GM06990 (cell line): ENCODE measurements at regions not wholly inside any gene's neighbourhood (a gene's known extent, or its start where the extent isn't known, plus 50 kb on each side); places are given as distances from the start of the nearest gene placed in this dataset.
A peak's percentile ranks its signal among the peaks of the same experiment; 100 is the strongest.

Source experiments
- DNase-seq: peaks from one replicate; pipeline ENCODE4 v3.0.0-alpha.2; 2011; ENCODE audit not compliant: insufficient read length; ENCODE audit errors: extremely low read depth
- H3K27me3 ChIP-seq: replicated peaks from 2 replicates; pipeline ENCODE4 v1.6.0; 2011; ENCODE audit warnings: low read length; ENCODE audit not compliant: control insufficient read depth, insufficient read depth
- H3K36me3 ChIP-seq: 2 replicates; pipeline ENCODE4 v1.5.1; 2011; ENCODE audit warnings: low read length; ENCODE audit not compliant: control insufficient read depth, insufficient read depth
- H3K4me3 ChIP-seq: replicated peaks from 2 replicates; pipeline ENCODE4 v1.5.1; 2011; ENCODE audit warnings: low read depth, mild to moderate bottlenecking, control low read depth, low read length
- CTCF ChIP-seq: IDR thresholded peaks from 2 replicates; pipeline ENCODE4 v1.5.1; 2011; ENCODE audit warnings: low read length, control low read depth, mild to moderate bottlenecking, inconsistent platforms; ENCODE audit not compliant: insufficient read depth, poor library complexity, severe bottlenecking

GRCh38 chr5:79865579-79865978 lies 125.5 kb downstream of the MTX3 start:
- Histone ChIP-seq H3K4me3 (no peak overlapping the region), H3K36me3 (no peaks in the 10 kb centered on the region), H3K27me3 (no peaks in the 10 kb centered on the region)
- TF ChIP-seq CTCF: no peak
- DNase-seq: no peak

- TF ChIP-seq CTCF: no peak
- Histone ChIP-seq H3K36me3 (no peaks in the 10 kb centered on the region), H3K4me3 (no peak overlapping the region), H3K27me3 (no peaks in the 10 kb centered on the region)
- no peak for DNase-seq
Measured at GRCh38 chr5:79864364-79864763, 126.7 kb downstream of the MTX3 start.

GRCh38 chr5:79859588-79859987 lies 131.5 kb downstream of the MTX3 start:
- DNase-seq: no peak
- TF ChIP-seq CTCF: no peak

GRCh38 chr5:79858410-79858723 lies 132.7 kb downstream of the MTX3 start:
- DNase-seq: no peak
- no peak for TF ChIP-seq CTCF
- H3K36me3 ChIP-seq: no peaks in the 10 kb centered on the region
- H3K4me3 ChIP-seq: no peak overlapping the region
- H3K27me3 ChIP-seq: peaks cover 2% of the 10 kb centered on the region

More at GRCh38 chr5:79859588-79859987, 131.5 kb downstream of the MTX3 start:
- no peaks in the 10 kb centered on the region for H3K36me3 ChIP-seq
- H3K27me3 ChIP-seq: no peaks in the 10 kb centered on the region; the same call in 1 of the 2 replicates
- no peak overlapping the region for H3K4me3 ChIP-seq

GRCh38 chr5:79857714-79858409 lies 133.2 kb downstream of the MTX3 start:
- H3K36me3 ChIP-seq: no peaks in the 10 kb centered on the region
- peaks cover 2% of the 10 kb centered on the region for H3K27me3 ChIP-seq
- TF ChIP-seq CTCF: peak; percentile 92
- H3K4me3 ChIP-seq: no peak overlapping the region
- no peak for DNase-seq
